ENCODE measurements at regions not wholly inside any gene's neighbourhood (a gene's known extent, or its start where the extent isn't known, plus 50 kb on each side); places are given as distances from the start of the nearest gene placed in this dataset.
"Not testable (repeated sequence)": the region's sequence is repeated elsewhere in the genome, so short reads cannot be mapped to it uniquely, and the experiment has no call there.

GRCh38 chr1:88330201-88330600 lies 353.9 kb upstream of the PKN2 start:
- no peak for DNase-seq

GRCh38 chr1:88333086-88333695 lies 350.9 kb upstream of the PKN2 start:
- no peak for DNase-seq

GRCh38 chr1:88341447-88341846 lies 342.6 kb upstream of the PKN2 start:
- DNase-seq: no peak

GRCh38 chr1:88342081-88342480 lies 342.0 kb upstream of the PKN2 start:
- DNase-seq: not testable (repeated sequence)

- no peak for DNase-seq
Measured at GRCh38 chr1:88350648-88351047, 333.4 kb upstream of the PKN2 start.

- no peak for DNase-seq
Measured at GRCh38 chr1:88351960-88352359, 332.1 kb upstream of the PKN2 start.

GRCh38 chr1:88354256-88354655 lies 329.8 kb upstream of the PKN2 start:
- no peak for DNase-seq

- DNase-seq: no peak
Measured at GRCh38 chr1:88357729-88358128, 326.3 kb upstream of the PKN2 start.

- DNase-seq: no peak
Measured at GRCh38 chr1:88371436-88372023, 312.5 kb upstream of the PKN2 start.

GRCh38 chr1:88375977-88376376 lies 308.1 kb upstream of the PKN2 start:
- DNase-seq: no peak

GRCh38 chr1:88376421-88376820 lies 307.7 kb upstream of the PKN2 start:
- no peak for DNase-seq

GRCh38 chr1:88378560-88378959 lies 305.5 kb upstream of the PKN2 start:
- DNase-seq: no peak

GRCh38 chr1:88394958-88395357 lies 289.1 kb upstream of the PKN2 start:
- DNase-seq: no peak

GRCh38 chr1:88398338-88398737 lies 285.7 kb upstream of the PKN2 start:
- DNase-seq: peak; percentile 44

- DNase-seq: no peak
Measured at GRCh38 chr1:88399690-88400089, 284.4 kb upstream of the PKN2 start.

GRCh38 chr1:88401313-88401712 lies 282.8 kb upstream of the PKN2 start:
- no peak for DNase-seq

- DNase-seq: no peak
Measured at GRCh38 chr1:88404582-88404981, 279.5 kb upstream of the PKN2 start.

- no peak for DNase-seq
Measured at GRCh38 chr1:88407248-88407647, 276.8 kb upstream of the PKN2 start.

GRCh38 chr1:88421997-88422396 lies 262.1 kb upstream of the PKN2 start:
- DNase-seq: no peak

GRCh38 chr1:88433556-88433955 lies 250.5 kb upstream of the PKN2 start:
- peak; percentile 7 for DNase-seq

- DNase-seq: no peak
Measured at GRCh38 chr1:88434836-88435235, 249.2 kb upstream of the PKN2 start.

GRCh38 chr1:88441022-88441421 lies 243.1 kb upstream of the PKN2 start:
- DNase-seq: no peak

- no peak for DNase-seq
Measured at GRCh38 chr1:88451856-88452255, 232.2 kb upstream of the PKN2 start.

- no peak for DNase-seq
Measured at GRCh38 chr1:88453295-88453694, 230.8 kb upstream of the PKN2 start.

GRCh38 chr1:88454781-88455180 lies 229.3 kb upstream of the PKN2 start:
- no peak for DNase-seq

Data from T1000 (cell line).